SK-N-SH (cell line): ENCODE measurements at regions not wholly inside any gene's neighbourhood (a gene's known extent, or its start where the extent isn't known, plus 50 kb on each side); places are given as distances from the start of the nearest gene placed in this dataset.

Source experiments
- CHD2 ChIP-seq: fragments of 150-350 bp; IDR thresholded peaks from 2 replicates; pipeline ENCODE4 v1.6.1; 2018; ENCODE audit warnings: low read length; ENCODE audit not compliant: partially characterized antibody
- EP300 ChIP-seq, 2 experiments: IDR thresholded peaks; 2 replicates each; pipeline versions ENCODE4 v1.4.0 to v1.6.1; 2012; ENCODE audit warnings: borderline replicate concordance in 1 of 2, low read depth in 1 of 2, low read length in 1 of 2
- EZH2phosphoT487 ChIP-seq: fragments of 200-600 bp; sonication (generic); IDR thresholded peaks from 2 replicates; pipeline ENCODE4 v1.6.1; 2017; ENCODE audit warnings: low read depth, mixed run types, mild to moderate bottlenecking, antibody characterized with exemption, moderate library complexity, borderline replicate concordance
- FOSL2 ChIP-seq: IDR thresholded peaks from 2 replicates; pipeline ENCODE4 v1.4.0; 2012; ENCODE audit warnings: low read depth, mild to moderate bottlenecking, moderate library complexity, borderline replicate concordance
- JUND ChIP-seq: IDR thresholded peaks from 2 replicates; pipeline ENCODE4 v1.4.0; 2012
- MXI1 ChIP-seq: IDR thresholded peaks from 2 replicates; pipeline ENCODE4 v1.6.1; 2012; ENCODE audit warnings: mild to moderate bottlenecking, low read depth, low read length, improper control_type of control experiment
- POLR2AphosphoS5 ChIP-seq: IDR thresholded peaks from 2 replicates; pipeline ENCODE4 v1.6.1; 2012; ENCODE audit warnings: low read depth, low read length
- SIN3A ChIP-seq: IDR thresholded peaks from 2 replicates; pipeline ENCODE4 v1.6.1; 2012; ENCODE audit warnings: low read depth, mild to moderate bottlenecking, low read length, moderate library complexity, borderline replicate concordance
- YY1 ChIP-seq: IDR thresholded peaks from 2 replicates; pipeline ENCODE4 v1.4.0; 2012; ENCODE audit warnings: low read depth, mild to moderate bottlenecking
- TF ChIP-seq, protein P1 (sequence below): fragments of 200-600 bp; sonication (generic); IDR thresholded peaks from 2 replicates; pipeline ENCODE4 v1.6.1; 2017; ENCODE audit warnings: antibody characterized with exemption, mild to moderate bottlenecking, moderate library complexity
- TF ChIP-seq, protein P2 (sequence below): IDR thresholded peaks from 2 replicates; pipeline ENCODE4 v1.6.1; 2012; ENCODE audit warnings: mild to moderate bottlenecking, low read depth, low read length, moderate library complexity
- TF ChIP-seq, protein P3 (sequence below): IDR thresholded peaks from 2 replicates; pipeline ENCODE4 v1.4.0; 2012; ENCODE audit warnings: low read depth
- TF ChIP-seq, protein P4 (sequence below): fragments of 150-350 bp; IDR thresholded peaks from 2 replicates; pipeline ENCODE4 v1.6.1; 2017; ENCODE audit warnings: antibody characterized with exemption, low read length, low read depth, borderline replicate concordance

DNA sequence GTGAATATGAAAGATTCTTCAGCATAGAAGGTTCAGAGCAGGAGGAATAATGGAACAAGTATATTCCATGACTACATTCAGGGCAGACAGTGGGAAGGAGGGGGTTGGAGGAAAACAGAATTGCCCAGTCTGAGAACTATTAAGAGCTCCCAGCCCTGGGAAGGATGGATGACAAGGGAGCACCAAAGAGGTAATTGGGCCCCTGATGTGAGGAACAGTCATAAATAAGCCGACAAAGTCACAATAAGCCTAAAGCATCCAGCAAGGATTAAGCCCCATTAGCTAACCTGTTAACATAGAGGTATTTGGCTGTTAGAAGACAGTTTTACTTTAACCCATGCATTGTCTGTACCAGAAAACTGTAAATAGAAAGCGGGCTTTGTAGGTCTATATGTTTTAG is 348.7 kb upstream of the SEMA6A start:
- TF ChIP-seq YY1 (no peak), SIN3A (no peak), JUND (no peak), EZH2phosphoT487 (no peak), FOSL2 (no peak), CHD2 (no peak), POLR2AphosphoS5 (no peak), MXI1 (no peak), EP300 (IDR thresholded peaks at IDR 0.05; ENCODE audit: borderline replicate concordance in 1 of 2, low read depth in 1 of 2, low read length in 1 of 2) (no peak)
- TF ChIP-seq, protein P1, sequence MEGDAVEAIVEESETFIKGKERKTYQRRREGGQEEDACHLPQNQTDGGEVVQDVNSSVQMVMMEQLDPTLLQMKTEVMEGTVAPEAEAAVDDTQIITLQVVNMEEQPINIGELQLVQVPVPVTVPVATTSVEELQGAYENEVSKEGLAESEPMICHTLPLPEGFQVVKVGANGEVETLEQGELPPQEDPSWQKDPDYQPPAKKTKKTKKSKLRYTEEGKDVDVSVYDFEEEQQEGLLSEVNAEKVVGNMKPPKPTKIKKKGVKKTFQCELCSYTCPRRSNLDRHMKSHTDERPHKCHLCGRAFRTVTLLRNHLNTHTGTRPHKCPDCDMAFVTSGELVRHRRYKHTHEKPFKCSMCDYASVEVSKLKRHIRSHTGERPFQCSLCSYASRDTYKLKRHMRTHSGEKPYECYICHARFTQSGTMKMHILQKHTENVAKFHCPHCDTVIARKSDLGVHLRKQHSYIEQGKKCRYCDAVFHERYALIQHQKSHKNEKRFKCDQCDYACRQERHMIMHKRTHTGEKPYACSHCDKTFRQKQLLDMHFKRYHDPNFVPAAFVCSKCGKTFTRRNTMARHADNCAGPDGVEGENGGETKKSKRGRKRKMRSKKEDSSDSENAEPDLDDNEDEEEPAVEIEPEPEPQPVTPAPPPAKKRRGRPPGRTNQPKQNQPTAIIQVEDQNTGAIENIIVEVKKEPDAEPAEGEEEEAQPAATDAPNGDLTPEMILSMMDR, result no peak
- TF ChIP-seq, protein P2, sequence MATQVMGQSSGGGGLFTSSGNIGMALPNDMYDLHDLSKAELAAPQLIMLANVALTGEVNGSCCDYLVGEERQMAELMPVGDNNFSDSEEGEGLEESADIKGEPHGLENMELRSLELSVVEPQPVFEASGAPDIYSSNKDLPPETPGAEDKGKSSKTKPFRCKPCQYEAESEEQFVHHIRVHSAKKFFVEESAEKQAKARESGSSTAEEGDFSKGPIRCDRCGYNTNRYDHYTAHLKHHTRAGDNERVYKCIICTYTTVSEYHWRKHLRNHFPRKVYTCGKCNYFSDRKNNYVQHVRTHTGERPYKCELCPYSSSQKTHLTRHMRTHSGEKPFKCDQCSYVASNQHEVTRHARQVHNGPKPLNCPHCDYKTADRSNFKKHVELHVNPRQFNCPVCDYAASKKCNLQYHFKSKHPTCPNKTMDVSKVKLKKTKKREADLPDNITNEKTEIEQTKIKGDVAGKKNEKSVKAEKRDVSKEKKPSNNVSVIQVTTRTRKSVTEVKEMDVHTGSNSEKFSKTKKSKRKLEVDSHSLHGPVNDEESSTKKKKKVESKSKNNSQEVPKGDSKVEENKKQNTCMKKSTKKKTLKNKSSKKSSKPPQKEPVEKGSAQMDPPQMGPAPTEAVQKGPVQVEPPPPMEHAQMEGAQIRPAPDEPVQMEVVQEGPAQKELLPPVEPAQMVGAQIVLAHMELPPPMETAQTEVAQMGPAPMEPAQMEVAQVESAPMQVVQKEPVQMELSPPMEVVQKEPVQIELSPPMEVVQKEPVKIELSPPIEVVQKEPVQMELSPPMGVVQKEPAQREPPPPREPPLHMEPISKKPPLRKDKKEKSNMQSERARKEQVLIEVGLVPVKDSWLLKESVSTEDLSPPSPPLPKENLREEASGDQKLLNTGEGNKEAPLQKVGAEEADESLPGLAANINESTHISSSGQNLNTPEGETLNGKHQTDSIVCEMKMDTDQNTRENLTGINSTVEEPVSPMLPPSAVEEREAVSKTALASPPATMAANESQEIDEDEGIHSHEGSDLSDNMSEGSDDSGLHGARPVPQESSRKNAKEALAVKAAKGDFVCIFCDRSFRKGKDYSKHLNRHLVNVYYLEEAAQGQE, result no peak
- TF ChIP-seq, protein P3, sequence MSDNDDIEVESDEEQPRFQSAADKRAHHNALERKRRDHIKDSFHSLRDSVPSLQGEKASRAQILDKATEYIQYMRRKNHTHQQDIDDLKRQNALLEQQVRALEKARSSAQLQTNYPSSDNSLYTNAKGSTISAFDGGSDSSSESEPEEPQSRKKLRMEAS, result no peak
- TF ChIP-seq, protein P4, sequence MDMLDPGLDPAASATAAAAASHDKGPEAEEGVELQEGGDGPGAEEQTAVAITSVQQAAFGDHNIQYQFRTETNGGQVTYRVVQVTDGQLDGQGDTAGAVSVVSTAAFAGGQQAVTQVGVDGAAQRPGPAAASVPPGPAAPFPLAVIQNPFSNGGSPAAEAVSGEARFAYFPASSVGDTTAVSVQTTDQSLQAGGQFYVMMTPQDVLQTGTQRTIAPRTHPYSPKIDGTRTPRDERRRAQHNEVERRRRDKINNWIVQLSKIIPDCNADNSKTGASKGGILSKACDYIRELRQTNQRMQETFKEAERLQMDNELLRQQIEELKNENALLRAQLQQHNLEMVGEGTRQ, result no peak
